ENCODE measurements at regions not wholly inside any gene's neighbourhood (a gene's known extent, or its start where the extent isn't known, plus 50 kb on each side); places are given as distances from the start of the nearest gene placed in this dataset.
"Not testable (repeated sequence)": the region's sequence is repeated elsewhere in the genome, so short reads cannot be mapped to it uniquely, and the experiment has no call there.

GRCh38 chr11:22435582-22435981 is 97.4 kb downstream of the SLC17A6 start:
- H3K27me3 ChIP-seq (ENCODE audit: control insufficient read depth, insufficient read depth, low read length); H3K27ac Mint-ChIP-seq; H3K36me3 Mint-ChIP-seq; H3K4me1 ChIP-seq (ENCODE audit: control insufficient read depth, insufficient read depth, low read length, poor library complexity, severe bottlenecking); H3K27me3 Mint-ChIP-seq; H3K9me3 ChIP-seq (ENCODE audit: control insufficient read depth in 2 of 2, low read length in 2 of 2); H3K4me1 Mint-ChIP-seq; H3K4me3 Mint-ChIP-seq; H3K4me3 ChIP-seq (ENCODE audit: low read depth, low read length); H3K27ac ChIP-seq (ENCODE audit: insufficient read depth, low read length, poor library complexity, severe bottlenecking); H3K36me3 ChIP-seq (ENCODE audit: control insufficient read depth, insufficient read depth, low read length); DNase-seq; ATAC-seq (ENCODE audit: low read depth in 2 of 2); H3K9me3 Mint-ChIP-seq: not testable (repeated sequence)

- H3K27ac ChIP-seq (ENCODE audit: insufficient read depth, low read length, poor library complexity, severe bottlenecking): no peak overlapping the region
- no peak overlapping the region for H3K27ac Mint-ChIP-seq
- peaks cover 6% of the 10 kb centered on the region for H3K27me3 Mint-ChIP-seq
- no peak overlapping the region for H3K4me3 Mint-ChIP-seq
- peaks cover 3% of the 10 kb centered on the region for H3K4me1 ChIP-seq (ENCODE audit: control insufficient read depth, insufficient read depth, low read length, poor library complexity, severe bottlenecking)
- H3K4me3 ChIP-seq (ENCODE audit: low read depth, low read length): no peak overlapping the region
- H3K4me1 Mint-ChIP-seq: peaks cover 0 to 9% (median 2%) of the 10 kb centered on the region in 4 donors
- peaks cover 5% of the 10 kb centered on the region for H3K27me3 ChIP-seq (ENCODE audit: control insufficient read depth, insufficient read depth, low read length)
- ATAC-seq (ENCODE audit: low read depth in 2 of 2) (no peak), DNase-seq (no peak)
- no peaks in the 10 kb centered on the region for H3K36me3 ChIP-seq (ENCODE audit: control insufficient read depth, insufficient read depth, low read length)
- H3K36me3 Mint-ChIP-seq: no peaks in the 10 kb centered on the region
- H3K9me3 Mint-ChIP-seq: peaks cover 0 to 9% (median 4%) of the 10 kb centered on the region in 7 donors
- H3K9me3 ChIP-seq (ENCODE audit: control insufficient read depth in 2 of 2, low read length in 2 of 2): no peaks in the 10 kb centered on the region
These were observed 95.3 kb downstream of the SLC17A6 start for GRCh38 chr11:22433517-22433916.

- peak overlapping the region in 1 of 4 donors; percentile 40 for H3K4me3 Mint-ChIP-seq
- no peaks in the 10 kb centered on the region for H3K36me3 Mint-ChIP-seq
- Histone ChIP-seq H3K4me1 (ENCODE audit: control insufficient read depth, insufficient read depth, low read length, poor library complexity, severe bottlenecking) (peaks cover 3% of the 10 kb centered on the region), H3K36me3 (ENCODE audit: control insufficient read depth, insufficient read depth, low read length) (no peaks in the 10 kb centered on the region), H3K4me3 (ENCODE audit: low read depth, low read length) (no peak overlapping the region), H3K27me3 (ENCODE audit: control insufficient read depth, insufficient read depth, low read length) (peaks cover 5% of the 10 kb centered on the region), H3K9me3 (ENCODE audit: control insufficient read depth in 2 of 2, low read length in 2 of 2) (no peaks in the 10 kb centered on the region), H3K27ac (ENCODE audit: insufficient read depth, low read length, poor library complexity, severe bottlenecking) (no peak overlapping the region)
- H3K4me1 Mint-ChIP-seq: peaks cover 0 to 9% (median 2%) of the 10 kb centered on the region in 4 donors
- H3K27ac Mint-ChIP-seq: no peak overlapping the region
- H3K9me3 Mint-ChIP-seq: peaks cover 0 to 9% (median 4%) of the 10 kb centered on the region in 7 donors
- no peak for DNase-seq
- peaks cover 7% of the 10 kb centered on the region for H3K27me3 Mint-ChIP-seq
- no peak for ATAC-seq (ENCODE audit: low read depth in 2 of 2)
These were observed 94.9 kb downstream of the SLC17A6 start for GRCh38 chr11:22433094-22433455.

GRCh38 chr11:22432291-22433093 is 94.3 kb downstream of the SLC17A6 start:
- H3K27ac Mint-ChIP-seq: no peak overlapping the region
- no peak for DNase-seq

GRCh38 chr11:22431106-22431505 is 92.9 kb downstream of the SLC17A6 start:
- ATAC-seq (ENCODE audit: low read depth in 2 of 2): no peak
- H3K27me3 ChIP-seq (ENCODE audit: control insufficient read depth, insufficient read depth, low read length): peaks cover 5% of the 10 kb centered on the region
- no peaks in the 10 kb centered on the region for H3K36me3 ChIP-seq (ENCODE audit: control insufficient read depth, insufficient read depth, low read length)
- H3K4me1 ChIP-seq (ENCODE audit: control insufficient read depth, insufficient read depth, low read length, poor library complexity, severe bottlenecking): peaks cover 3% of the 10 kb centered on the region
- no peaks in the 10 kb centered on the region for H3K9me3 ChIP-seq (ENCODE audit: control insufficient read depth in 2 of 2, low read length in 2 of 2)
- no peaks in the 10 kb centered on the region for H3K36me3 Mint-ChIP-seq
- H3K9me3 Mint-ChIP-seq: peaks cover 0 to 9% (median 3%) of the 10 kb centered on the region in 7 donors
- DNase-seq: no peak
- H3K4me3 ChIP-seq (ENCODE audit: low read depth, low read length): no peak overlapping the region
- no peak overlapping the region for H3K4me3 Mint-ChIP-seq
- no peak overlapping the region for H3K27ac Mint-ChIP-seq
- peaks cover 0 to 9% (median 2%) of the 10 kb centered on the region in 4 donors for H3K4me1 Mint-ChIP-seq
- H3K27ac ChIP-seq (ENCODE audit: insufficient read depth, low read length, poor library complexity, severe bottlenecking): no peak overlapping the region
- H3K27me3 Mint-ChIP-seq: peaks cover 10% of the 10 kb centered on the region

More at GRCh38 chr11:22432291-22433093, 94.3 kb downstream of the SLC17A6 start:
- Histone ChIP-seq H3K36me3 (ENCODE audit: control insufficient read depth, insufficient read depth, low read length) (no peaks in the 10 kb centered on the region), H3K27me3 (ENCODE audit: control insufficient read depth, insufficient read depth, low read length) (peaks cover 5% of the 10 kb centered on the region), H3K9me3 (ENCODE audit: control insufficient read depth in 2 of 2, low read length in 2 of 2) (no peaks in the 10 kb centered on the region), H3K4me1 (ENCODE audit: control insufficient read depth, insufficient read depth, low read length, poor library complexity, severe bottlenecking) (peaks cover 3% of the 10 kb centered on the region), H3K27ac (ENCODE audit: insufficient read depth, low read length, poor library complexity, severe bottlenecking) (no peak overlapping the region), H3K4me3 (ENCODE audit: low read depth, low read length) (no peak overlapping the region)
- Mint-ChIP-seq H3K4me3 (peak overlapping the region in 3 of 4 donors; percentile 16 to 63 (median 44)), H3K36me3 (no peaks in the 10 kb centered on the region), H3K27me3 (peaks cover 10% of the 10 kb centered on the region), H3K4me1 (peaks cover 0 to 9% (median 2%) of the 10 kb centered on the region in 4 donors), H3K9me3 (peaks cover 0 to 9% (median 3%) of the 10 kb centered on the region in 7 donors)
- no peak for ATAC-seq (ENCODE audit: low read depth in 2 of 2)

GRCh38 chr11:22430639-22431038 is 92.5 kb downstream of the SLC17A6 start:
- Mint-ChIP-seq H3K4me1 (peaks cover 0 to 9% (median 2%) of the 10 kb centered on the region in 4 donors), H3K9me3 (peaks cover 0 to 9% (median 3%) of the 10 kb centered on the region in 7 donors), H3K27ac (no peak overlapping the region), H3K4me3 (no peak overlapping the region), H3K27me3 (peaks cover 10% of the 10 kb centered on the region), H3K36me3 (no peaks in the 10 kb centered on the region)
- H3K27ac ChIP-seq (ENCODE audit: insufficient read depth, low read length, poor library complexity, severe bottlenecking): no peak overlapping the region
- DNase-seq: no peak
- H3K36me3 ChIP-seq (ENCODE audit: control insufficient read depth, insufficient read depth, low read length): no peaks in the 10 kb centered on the region
- no peaks in the 10 kb centered on the region for H3K9me3 ChIP-seq (ENCODE audit: control insufficient read depth in 2 of 2, low read length in 2 of 2)
- peaks cover 3% of the 10 kb centered on the region for H3K4me1 ChIP-seq (ENCODE audit: control insufficient read depth, insufficient read depth, low read length, poor library complexity, severe bottlenecking)
- H3K27me3 ChIP-seq (ENCODE audit: control insufficient read depth, insufficient read depth, low read length): peaks cover 5% of the 10 kb centered on the region
- ATAC-seq (ENCODE audit: low read depth in 2 of 2): no peak
- no peak overlapping the region for H3K4me3 ChIP-seq (ENCODE audit: low read depth, low read length)

GRCh38 chr11:22430141-22430541 is 92.0 kb downstream of the SLC17A6 start:
- peaks cover 10% of the 10 kb centered on the region for H3K27me3 Mint-ChIP-seq
- no peaks in the 10 kb centered on the region for H3K9me3 ChIP-seq (ENCODE audit: control insufficient read depth in 2 of 2, low read length in 2 of 2)
- peaks cover 0 to 8% (median 3%) of the 10 kb centered on the region in 7 donors for H3K9me3 Mint-ChIP-seq
- H3K4me1 ChIP-seq (ENCODE audit: control insufficient read depth, insufficient read depth, low read length, poor library complexity, severe bottlenecking): peaks cover 3% of the 10 kb centered on the region
- H3K36me3 Mint-ChIP-seq: no peaks in the 10 kb centered on the region
- peaks cover 5% of the 10 kb centered on the region for H3K27me3 ChIP-seq (ENCODE audit: control insufficient read depth, insufficient read depth, low read length)
- DNase-seq (no peak), ATAC-seq (ENCODE audit: low read depth in 2 of 2) (no peak)
- H3K36me3 ChIP-seq (ENCODE audit: control insufficient read depth, insufficient read depth, low read length): no peaks in the 10 kb centered on the region
- no peak overlapping the region for H3K27ac Mint-ChIP-seq
- no peak overlapping the region for H3K4me3 ChIP-seq (ENCODE audit: low read depth, low read length)
- peaks cover 0 to 9% (median 2%) of the 10 kb centered on the region in 4 donors for H3K4me1 Mint-ChIP-seq
- no peak overlapping the region for H3K27ac ChIP-seq (ENCODE audit: insufficient read depth, low read length, poor library complexity, severe bottlenecking)
- no peak overlapping the region for H3K4me3 Mint-ChIP-seq
